ENCODE measurements at regions not wholly inside any gene's neighbourhood (a gene's known extent, or its start where the extent isn't known, plus 50 kb on each side); places are given as distances from the start of the nearest gene placed in this dataset.

GRCh38 chr5:56587381-56588130 is 227.8 kb upstream of the MAP3K1 start:
- Histone ChIP-seq H3K79me2 (no peaks in the 10 kb centered on the region), H3K4me3 (no peak overlapping the region), H3K27ac (no peak overlapping the region), H3K4me2 (no peak overlapping the region), H2AFZ (no peak overlapping the region), H3K4me1 (ENCODE audit: insufficient read depth) (peaks cover 11% of the 10 kb centered on the region), H3K9me2 (replicated peaks; ENCODE audit: insufficient read depth) (no peaks in the 10 kb centered on the region), H3K36me3 (replicated peaks; ENCODE audit: insufficient read depth, low read depth) (no peaks in the 10 kb centered on the region), H4K20me1 (ENCODE audit: insufficient read depth, poor library complexity, severe bottlenecking) (no peaks in the 10 kb centered on the region), H3K27me3 (no peaks in the 10 kb centered on the region), H3K9me3 (ENCODE audit: low read depth) (no peaks in the 10 kb centered on the region)
- TF ChIP-seq CTCF (IDR thresholded peaks at IDR 0.05; ENCODE audit: poor library complexity) = no peak
- TF ChIP-seq EZH2 (IDR thresholded peaks at IDR 0.05; ENCODE audit: borderline replicate concordance) = no peak
- TF ChIP-seq EZH2phosphoT487 (IDR thresholded peaks at IDR 0.05; ENCODE audit: low read depth, severe bottlenecking, unreplicated experiment) = no peak
- WGBS (ENCODE audit: low lambda C conversion rate, missing lambda C conversion rate) = 95% methylated on average over 5 of the region's 5 CpGs
- DNase-seq (ENCODE audit: low spot score) = no peak

GRCh38 chr5:56585999-56586691 is 229.2 kb upstream of the MAP3K1 start:
- peaks cover 11% of the 10 kb centered on the region for H3K4me1 ChIP-seq (ENCODE audit: insufficient read depth)
- TF ChIP-seq CTCF (IDR thresholded peaks at IDR 0.05; ENCODE audit: poor library complexity) (no peak), EZH2phosphoT487 (IDR thresholded peaks at IDR 0.05; ENCODE audit: low read depth, severe bottlenecking, unreplicated experiment) (no peak), EZH2 (IDR thresholded peaks at IDR 0.05; ENCODE audit: borderline replicate concordance) (no peak)
- H3K27ac ChIP-seq = peak overlapping the region; percentile 52
- peak overlapping the region; percentile 65 for H3K4me2 ChIP-seq
- H3K79me2 ChIP-seq = no peaks in the 10 kb centered on the region
- H2AFZ ChIP-seq = peak overlapping the region; percentile 11
- no peaks in the 10 kb centered on the region for H3K27me3 ChIP-seq
- peak; percentile 25 for DNase-seq (ENCODE audit: low spot score)
- no peak overlapping the region for H3K4me3 ChIP-seq
- 30% methylated on average over 14 of the region's 14 CpGs for WGBS (ENCODE audit: low lambda C conversion rate, missing lambda C conversion rate)
- no peaks in the 10 kb centered on the region for H3K36me3 ChIP-seq (replicated peaks; ENCODE audit: insufficient read depth, low read depth)
- no peaks in the 10 kb centered on the region for H3K9me3 ChIP-seq (ENCODE audit: low read depth)
- H4K20me1 ChIP-seq (ENCODE audit: insufficient read depth, poor library complexity, severe bottlenecking) = no peaks in the 10 kb centered on the region
- H3K9me2 ChIP-seq (replicated peaks; ENCODE audit: insufficient read depth) = no peaks in the 10 kb centered on the region

- H3K4me3 ChIP-seq = no peak overlapping the region
- peaks cover 11% of the 10 kb centered on the region for H3K4me1 ChIP-seq (ENCODE audit: insufficient read depth)
- H3K9me2 ChIP-seq (replicated peaks; ENCODE audit: insufficient read depth) = no peaks in the 10 kb centered on the region
- H2AFZ ChIP-seq = no peak overlapping the region
- H3K36me3 ChIP-seq (replicated peaks; ENCODE audit: insufficient read depth, low read depth) = no peaks in the 10 kb centered on the region
- no peaks in the 10 kb centered on the region for H4K20me1 ChIP-seq (ENCODE audit: insufficient read depth, poor library complexity, severe bottlenecking)
- no peaks in the 10 kb centered on the region for H3K27me3 ChIP-seq
- WGBS (ENCODE audit: low lambda C conversion rate, missing lambda C conversion rate) = 76% methylated on average over 2 of the region's 2 CpGs
- no peak overlapping the region for H3K27ac ChIP-seq
- H3K4me2 ChIP-seq = peak overlapping the region; percentile 65
- no peak for TF ChIP-seq CTCF (IDR thresholded peaks at IDR 0.05; ENCODE audit: poor library complexity)
- TF ChIP-seq EZH2phosphoT487 (IDR thresholded peaks at IDR 0.05; ENCODE audit: low read depth, severe bottlenecking, unreplicated experiment) = no peak
- TF ChIP-seq EZH2 (IDR thresholded peaks at IDR 0.05; ENCODE audit: borderline replicate concordance) = no peak
- DNase-seq (ENCODE audit: low spot score) = no peak
- H3K9me3 ChIP-seq (ENCODE audit: low read depth) = no peaks in the 10 kb centered on the region
- H3K79me2 ChIP-seq = no peaks in the 10 kb centered on the region
Observed at GRCh38 chr5:56585461-56585860, 229.9 kb upstream of the MAP3K1 start.
